ENCODE measurements at regions not wholly inside any gene's neighbourhood (a gene's known extent, or its start where the extent isn't known, plus 50 kb on each side); places are given as distances from the start of the nearest gene placed in this dataset.

DNA sequence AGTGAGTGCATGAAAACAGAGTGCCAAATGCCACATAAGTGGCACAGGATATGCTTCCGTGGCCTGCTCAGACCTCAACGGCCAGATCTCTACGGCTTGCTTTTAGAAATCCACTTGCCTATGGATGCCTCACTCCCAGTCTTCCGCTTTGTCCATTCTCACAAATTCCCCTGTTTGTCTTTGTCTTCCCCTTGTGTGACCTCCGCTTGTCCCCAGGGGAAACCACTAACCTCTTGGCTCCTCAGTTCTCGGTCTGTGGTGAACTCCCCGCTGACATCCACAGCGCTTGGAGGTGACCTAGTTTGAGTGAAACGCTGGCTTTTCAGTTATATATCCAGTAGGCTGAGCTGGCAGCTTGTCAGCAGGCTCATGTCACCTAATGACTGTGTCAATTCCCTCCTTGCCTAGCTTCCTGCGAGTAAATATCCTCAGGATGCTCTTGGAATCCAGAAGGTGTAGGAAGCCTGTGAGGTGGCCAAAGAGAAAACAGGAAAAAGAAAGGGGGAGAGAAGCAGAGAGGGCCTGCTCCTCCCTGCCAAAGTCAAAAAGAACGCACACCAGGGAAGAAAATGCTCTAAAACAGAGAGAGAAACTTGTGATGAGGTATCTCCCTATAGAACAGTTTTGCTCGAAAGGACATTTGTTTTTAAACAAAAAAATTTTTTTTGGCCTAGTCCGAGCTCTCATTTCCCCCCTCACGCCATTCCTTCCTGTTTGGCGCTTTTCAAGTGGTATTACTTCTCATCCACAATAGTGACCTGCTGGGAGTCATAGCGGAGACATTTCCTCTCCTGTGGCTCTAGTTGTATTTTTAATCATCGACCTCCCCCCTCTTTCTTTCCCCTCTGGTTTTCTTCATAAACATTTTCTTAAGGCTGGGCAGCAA lies 101.6 kb upstream of the SPRY4 start:
- Histone ChIP-seq H3K9me3 (ENCODE audit: low read length) (no peaks in the 10 kb centered on the region), H3K4me2 (ENCODE audit: low read depth, low read length) (no peak overlapping the region), H3K4me3 (replicated peaks in 1 of 3; ENCODE audit: insufficient read depth in 1 of 3, low read depth in 2 of 3, low read length in 3 of 3) (no peak overlapping the region), H3K79me2 (ENCODE audit: insufficient read depth, low read length) (no peaks in the 10 kb centered on the region), H3K27ac (ENCODE audit: extremely low read length, insufficient read depth, low read length) (no peak overlapping the region), H3K9ac (ENCODE audit: insufficient read depth, low read depth, low read length) (no peak overlapping the region), H4K20me1 (ENCODE audit: insufficient read depth, low read length) (no peaks in the 10 kb centered on the region), H3K4me1 (ENCODE audit: insufficient read depth, low read length) (peaks cover 8% of the 10 kb centered on the region), H3K27me3 (ENCODE audit: control insufficient read depth in 1 of 2, insufficient read depth in 2 of 2, low read length in 2 of 2) (no peaks in the 10 kb centered on the region), H3K36me3 (replicated peaks in 1 of 2; ENCODE audit: control insufficient read depth in 1 of 2, insufficient read depth in 2 of 2, low read length in 2 of 2) (peaks cover 0 to 2% of the 10 kb centered on the region in 2 experiments; a peak in 4 of 5 replicates), H2AFZ (ENCODE audit: low read length) (no peak overlapping the region)
- intact Hi-C loops (cut with micrococcal nuclease; ENCODE audit: unreplicated experiment), result loop anchor here (10.0 kb wide), 1 partner anchor 272 kb away; no protein-coding TSS in a partner anchor
- WGBS (ENCODE audit: low lambda C conversion rate), result 85% methylated on average over 17 of the region's 17 CpGs
- CTCF ChIA-PET (ENCODE audit: low intra/inter-chr PET ratio, low total read pairs), result no interaction called here
- no peak for TF ChIP-seq ZNF281 (CRISPR knock-in tag; IDR thresholded peaks at IDR 0.05; ENCODE audit: borderline replicate concordance)
- TF ChIP-seq YEATS2 (CRISPR knock-in tag; IDR thresholded peaks at IDR 0.05; ENCODE audit: borderline replicate concordance), result no peak
- TF ChIP-seq ZNF7 (CRISPR knock-in tag; IDR thresholded peaks at IDR 0.05), result no peak
- TF ChIP-seq RFX5 (IDR thresholded peaks at IDR 0.05; ENCODE audit: low read depth, low read length), result no peak
- TF ChIP-seq GTF3A (CRISPR knock-in tag; conservative IDR thresholded peaks at IDR 0.05), result no peak
- TF ChIP-seq, protein P1, sequence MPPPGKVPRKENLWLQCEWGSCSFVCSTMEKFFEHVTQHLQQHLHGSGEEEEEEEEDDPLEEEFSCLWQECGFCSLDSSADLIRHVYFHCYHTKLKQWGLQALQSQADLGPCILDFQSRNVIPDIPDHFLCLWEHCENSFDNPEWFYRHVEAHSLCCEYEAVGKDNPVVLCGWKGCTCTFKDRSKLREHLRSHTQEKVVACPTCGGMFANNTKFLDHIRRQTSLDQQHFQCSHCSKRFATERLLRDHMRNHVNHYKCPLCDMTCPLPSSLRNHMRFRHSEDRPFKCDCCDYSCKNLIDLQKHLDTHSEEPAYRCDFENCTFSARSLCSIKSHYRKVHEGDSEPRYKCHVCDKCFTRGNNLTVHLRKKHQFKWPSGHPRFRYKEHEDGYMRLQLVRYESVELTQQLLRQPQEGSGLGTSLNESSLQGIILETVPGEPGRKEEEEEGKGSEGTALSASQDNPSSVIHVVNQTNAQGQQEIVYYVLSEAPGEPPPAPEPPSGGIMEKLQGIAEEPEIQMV (CRISPR knock-in tag; IDR thresholded peaks at IDR 0.05; ENCODE audit: low read depth), result no peak
- TF ChIP-seq ZBTB20 (CRISPR knock-in tag; IDR thresholded peaks at IDR 0.05; ENCODE audit: borderline replicate concordance, low read depth), result no peak
- no peak for TF ChIP-seq ARNT2 (CRISPR knock-in tag; IDR thresholded peaks at IDR 0.05; ENCODE audit: low read depth)
- no peak for TF ChIP-seq ZNF737 (CRISPR knock-in tag; IDR thresholded peaks at IDR 0.05; ENCODE audit: borderline replicate concordance)
- TF ChIP-seq ZNF589 (CRISPR knock-in tag; conservative IDR thresholded peaks at IDR 0.05), result no peak
- DNase-seq (ENCODE audit: low spot score) (no peak), ATAC-seq (no peak), FAIRE-seq (no peak)
- BruUV-seq (replicated peaks), result no TSS peak
- in situ Hi-C loops (cut with HindIII; ENCODE audit: extremely low pct_ligation_motif_present, low pct_unique_long_range_greater_than_20kb), result no loop called here
- POLR2A ChIA-PET, result no interaction called here
